ENCODE measurements at regions not wholly inside any gene's neighbourhood (a gene's known extent, or its start where the extent isn't known, plus 50 kb on each side); places are given as distances from the start of the nearest gene placed in this dataset.

DNA sequence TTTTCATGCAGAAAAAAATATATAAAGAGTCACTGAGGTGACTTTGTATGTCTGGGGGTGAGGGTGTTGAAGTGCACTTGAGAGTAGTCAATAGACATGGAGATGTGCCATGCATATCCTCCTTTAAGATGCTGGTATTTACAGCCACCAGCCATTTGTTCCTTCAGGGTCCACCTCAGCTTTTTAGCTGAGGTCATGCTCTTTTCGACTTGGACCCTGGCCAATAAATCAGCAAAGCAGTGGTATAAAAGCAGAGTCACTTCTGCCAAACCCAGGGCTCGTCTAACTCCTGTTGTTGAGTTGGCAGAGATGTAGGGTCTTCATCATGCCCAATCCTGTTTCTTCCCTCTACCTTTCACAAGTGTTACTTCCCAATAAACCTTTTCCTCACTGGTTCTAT lies 75.1 kb upstream of the OSTN start:
- no peaks in the 10 kb centered on the region for H3K27me3 Mint-ChIP-seq (ENCODE audit: low read depth, poor library complexity)
- peak overlapping the region; percentile 39 for H3K27ac Mint-ChIP-seq
- TF ChIP-seq, protein P1, sequence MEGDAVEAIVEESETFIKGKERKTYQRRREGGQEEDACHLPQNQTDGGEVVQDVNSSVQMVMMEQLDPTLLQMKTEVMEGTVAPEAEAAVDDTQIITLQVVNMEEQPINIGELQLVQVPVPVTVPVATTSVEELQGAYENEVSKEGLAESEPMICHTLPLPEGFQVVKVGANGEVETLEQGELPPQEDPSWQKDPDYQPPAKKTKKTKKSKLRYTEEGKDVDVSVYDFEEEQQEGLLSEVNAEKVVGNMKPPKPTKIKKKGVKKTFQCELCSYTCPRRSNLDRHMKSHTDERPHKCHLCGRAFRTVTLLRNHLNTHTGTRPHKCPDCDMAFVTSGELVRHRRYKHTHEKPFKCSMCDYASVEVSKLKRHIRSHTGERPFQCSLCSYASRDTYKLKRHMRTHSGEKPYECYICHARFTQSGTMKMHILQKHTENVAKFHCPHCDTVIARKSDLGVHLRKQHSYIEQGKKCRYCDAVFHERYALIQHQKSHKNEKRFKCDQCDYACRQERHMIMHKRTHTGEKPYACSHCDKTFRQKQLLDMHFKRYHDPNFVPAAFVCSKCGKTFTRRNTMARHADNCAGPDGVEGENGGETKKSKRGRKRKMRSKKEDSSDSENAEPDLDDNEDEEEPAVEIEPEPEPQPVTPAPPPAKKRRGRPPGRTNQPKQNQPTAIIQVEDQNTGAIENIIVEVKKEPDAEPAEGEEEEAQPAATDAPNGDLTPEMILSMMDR (IDR thresholded peaks at IDR 0.05) = no peak
- H3K9me3 Mint-ChIP-seq = peaks cover 13% of the 10 kb centered on the region
- no peaks in the 10 kb centered on the region for H3K36me3 Mint-ChIP-seq (ENCODE audit: low read depth)
- H3K4me3 Mint-ChIP-seq = no peak overlapping the region
- no peak for DNase-seq
- peaks cover 24% of the 10 kb centered on the region for H3K4me1 Mint-ChIP-seq

DNA sequence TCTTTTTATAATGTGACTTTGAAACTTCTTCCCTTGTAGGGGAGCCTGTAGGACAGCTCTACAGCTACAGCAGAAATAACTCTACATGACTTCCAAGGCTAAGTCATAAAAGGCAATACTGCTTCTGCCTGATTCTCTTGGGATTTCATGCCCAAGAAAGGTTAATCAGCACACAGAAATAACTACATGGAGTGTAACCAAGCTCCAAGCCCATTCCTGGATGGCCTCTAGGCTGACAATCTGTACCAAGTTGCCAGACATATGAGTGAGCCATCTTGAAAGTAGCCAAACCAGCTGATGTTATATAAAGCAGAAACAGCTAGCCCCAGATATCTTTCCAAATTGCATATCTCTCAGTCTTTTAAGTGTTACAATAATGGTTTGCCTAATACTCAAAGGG lies 75.8 kb upstream of the OSTN start:
- peaks cover 24% of the 10 kb centered on the region for H3K4me1 Mint-ChIP-seq
- DNase-seq = no peak
- TF ChIP-seq, protein P1 (IDR thresholded peaks at IDR 0.05) = no peak
- no peaks in the 10 kb centered on the region for H3K36me3 Mint-ChIP-seq (ENCODE audit: low read depth)
- H3K27ac Mint-ChIP-seq = no peak overlapping the region
- no peaks in the 10 kb centered on the region for H3K27me3 Mint-ChIP-seq (ENCODE audit: low read depth, poor library complexity)
- peaks cover 13% of the 10 kb centered on the region for H3K9me3 Mint-ChIP-seq
- H3K4me3 Mint-ChIP-seq = no peak overlapping the region

DNA sequence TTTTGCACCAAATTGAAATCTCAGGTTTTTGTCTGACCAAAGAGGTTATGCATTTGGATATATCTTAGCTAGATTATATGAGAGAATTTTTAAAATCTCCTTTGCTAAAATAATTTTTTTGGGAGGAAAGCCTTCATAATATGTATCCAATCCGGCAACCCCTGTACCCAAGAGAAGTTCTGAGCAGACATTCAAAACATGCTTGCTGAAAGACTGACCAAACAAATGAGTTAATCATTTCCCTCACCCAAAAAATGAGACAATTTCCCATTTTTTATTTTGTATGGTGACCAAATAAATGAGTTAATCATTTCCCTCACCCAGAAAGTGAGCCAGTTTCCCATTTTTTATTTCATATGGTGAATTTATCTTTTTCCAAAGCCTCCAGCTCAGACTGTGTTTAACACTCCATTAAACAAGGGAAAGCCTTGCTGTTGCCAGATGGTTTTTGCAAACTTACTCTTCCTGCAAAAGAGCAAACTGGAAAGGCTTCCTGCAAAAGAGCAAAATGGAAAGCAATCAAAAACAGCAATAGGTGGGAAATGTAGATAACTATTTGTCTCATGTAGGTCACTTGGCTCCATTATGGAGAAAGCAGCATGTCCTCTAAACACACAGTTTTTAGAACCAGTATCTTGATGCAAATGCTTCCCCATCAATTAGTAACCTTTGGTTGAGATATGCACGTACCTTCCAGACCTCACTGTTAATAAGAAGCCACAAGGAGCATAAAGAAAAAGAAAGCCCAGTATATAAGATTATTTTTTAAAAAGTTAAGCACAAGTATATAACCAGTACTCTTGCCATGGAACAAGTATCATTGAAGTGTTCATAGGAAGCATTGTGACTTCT lies 78.4 kb upstream of the OSTN start:
- DNase-seq = no peak
- TF ChIP-seq, protein P1 (IDR thresholded peaks at IDR 0.05) = no peak
- H3K27ac Mint-ChIP-seq = no peak overlapping the region
- peaks cover 24% of the 10 kb centered on the region for H3K4me1 Mint-ChIP-seq
- H3K4me3 Mint-ChIP-seq = no peak overlapping the region
- H3K27me3 Mint-ChIP-seq (ENCODE audit: low read depth, poor library complexity) = no peaks in the 10 kb centered on the region
- H3K9me3 Mint-ChIP-seq = peaks cover 10% of the 10 kb centered on the region
- H3K36me3 Mint-ChIP-seq (ENCODE audit: low read depth) = no peaks in the 10 kb centered on the region

DNA sequence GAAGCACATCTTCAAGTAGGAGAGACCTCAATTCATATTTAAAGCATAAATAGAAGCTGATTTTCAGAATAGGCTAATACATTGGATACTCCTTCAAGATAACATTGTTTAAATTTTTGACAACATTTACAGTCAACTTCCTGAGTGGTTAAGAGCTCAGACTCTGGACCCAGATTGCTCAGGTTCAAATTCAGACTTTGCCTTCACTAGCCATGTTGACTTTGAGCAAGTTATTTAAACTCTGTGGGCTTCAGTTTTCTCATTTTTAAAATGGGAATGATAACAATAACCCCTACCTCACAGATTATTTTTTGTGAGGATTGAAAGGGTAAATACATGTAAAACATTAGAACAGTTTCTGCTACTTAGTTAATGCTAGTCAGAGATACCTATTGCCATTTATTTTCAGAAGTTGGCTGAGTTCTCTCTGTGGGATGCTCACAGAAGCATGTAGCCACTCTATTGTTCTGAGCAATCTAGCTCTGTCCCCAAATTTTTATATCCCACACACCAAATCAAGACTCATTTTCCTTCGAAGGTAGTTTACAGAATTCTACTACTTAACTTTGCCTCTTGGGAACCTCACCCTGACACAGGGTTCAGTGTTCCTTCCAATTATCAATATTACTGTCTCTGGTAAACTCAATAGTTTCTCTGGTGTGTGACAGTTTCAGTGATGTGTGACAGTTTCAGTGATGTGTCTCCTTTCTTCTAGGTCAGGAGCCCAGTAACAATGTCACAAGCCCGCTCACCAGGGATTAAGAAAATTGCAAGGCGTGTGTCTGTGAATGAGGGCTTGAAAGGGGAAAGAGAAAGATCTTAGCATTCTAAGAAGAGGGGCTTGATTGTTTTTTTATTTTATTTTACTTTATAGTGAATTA lies 79.4 kb upstream of the OSTN start:
- Mint-ChIP-seq H3K36me3 (ENCODE audit: low read depth) (no peaks in the 10 kb centered on the region), H3K9me3 (peaks cover 10% of the 10 kb centered on the region)

DNA sequence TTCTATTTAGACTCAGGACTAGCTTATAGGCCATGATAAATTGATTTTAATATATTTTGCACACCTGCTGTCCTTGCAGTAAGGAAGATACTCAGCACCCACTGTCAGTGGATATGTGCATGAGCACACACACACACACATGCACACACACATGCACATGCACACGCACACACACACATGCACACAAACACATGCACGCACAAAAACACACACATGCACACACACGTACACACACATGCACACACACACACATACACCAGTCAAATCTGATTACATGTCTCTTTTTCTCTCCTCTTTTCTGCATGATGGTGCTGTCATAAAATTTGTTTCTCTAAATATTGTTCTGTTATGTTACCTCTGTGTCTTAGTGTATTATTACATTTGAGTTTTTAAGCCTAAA lies 87.3 kb upstream of the OSTN start:
- DNase-seq = no peak
- H3K27me3 Mint-ChIP-seq (ENCODE audit: low read depth, poor library complexity) = no peaks in the 10 kb centered on the region
- no peak overlapping the region for H3K4me3 Mint-ChIP-seq
- H3K27ac Mint-ChIP-seq = no peak overlapping the region
- H3K36me3 Mint-ChIP-seq (ENCODE audit: low read depth) = no peaks in the 10 kb centered on the region
- TF ChIP-seq, protein P1 (IDR thresholded peaks at IDR 0.05) = no peak
- H3K9me3 Mint-ChIP-seq = no peaks in the 10 kb centered on the region
- H3K4me1 Mint-ChIP-seq = no peaks in the 10 kb centered on the region

More for the DNA sequence above, 79.4 kb upstream of the OSTN start:
- DNase-seq = no peak
- Mint-ChIP-seq H3K27me3 (ENCODE audit: low read depth, poor library complexity) (no peaks in the 10 kb centered on the region), H3K4me1 (peaks cover 24% of the 10 kb centered on the region), H3K27ac (peak overlapping the region; percentile 10), H3K4me3 (no peak overlapping the region)
- TF ChIP-seq, protein P1 (IDR thresholded peaks at IDR 0.05) = no peak

Measured in nephron progenitor cell (in vitro differentiated cells).